ENCODE measurements at regions not wholly inside any gene's neighbourhood (a gene's known extent, or its start where the extent isn't known, plus 50 kb on each side); places are given as distances from the start of the nearest gene placed in this dataset.

DNA sequence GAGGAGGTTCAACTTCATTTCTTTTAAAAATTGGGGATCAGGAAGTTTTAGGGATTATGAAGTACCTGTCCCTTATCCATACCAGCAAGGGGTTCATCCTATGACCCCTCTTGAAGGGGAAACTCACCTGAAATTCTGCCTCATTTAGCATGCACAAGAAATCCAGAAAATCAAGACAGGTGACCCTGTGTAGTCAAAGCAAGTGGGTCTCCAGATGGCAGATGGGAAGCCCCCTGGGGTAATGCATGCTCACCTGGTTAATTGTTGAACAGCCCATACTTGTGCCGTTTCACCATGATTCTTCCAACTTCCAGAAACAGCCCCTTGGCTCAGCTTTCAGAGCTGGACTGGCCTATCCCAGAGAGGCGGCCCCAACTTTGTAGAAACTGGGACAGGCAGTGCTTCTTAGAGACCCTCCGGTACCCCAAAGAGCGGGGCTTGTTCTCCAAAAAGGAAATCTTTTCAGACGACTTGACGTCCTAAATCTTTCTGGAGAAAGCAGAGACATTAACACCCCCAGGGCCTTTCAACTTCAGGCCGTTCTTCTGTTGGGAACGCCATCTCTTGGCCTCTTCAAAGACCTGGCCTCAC lies 66.3 kb upstream of the ESRRB start:
- H3K36me3 ChIP-seq (ENCODE audit: control insufficient read depth in 2 of 3, insufficient read depth in 3 of 3, low read length in 3 of 3): no peaks in the 10 kb centered on the region
- no peak for DNase-seq
- peak overlapping the region in 1 of 3 donors; percentile 64 for H3K4me3 ChIP-seq (ENCODE audit: low read length in 3 of 3)
- no peak for TF ChIP-seq CTCF (IDR thresholded peaks at IDR 0.05; ENCODE audit: borderline replicate concordance, extremely low read depth, insufficient read depth)
- intact Hi-C loops (cut with DNase I): no loop called here
- H3K9ac ChIP-seq (ENCODE audit: low read length in 3 of 3): peak overlapping the region in 1 of 3 donors; percentile 84
- H3K27ac ChIP-seq (ENCODE audit: low read depth in 2 of 2, low read length in 2 of 2): peak overlapping the region; percentile 67 to 80
- no peak for FAIRE-seq
- no peaks in the 10 kb centered on the region for H3K27me3 ChIP-seq (ENCODE audit: control insufficient read depth, insufficient read depth, low read length)
- peaks cover 0 to 6% (median 0%) of the 10 kb centered on the region in 3 donors for H3K4me1 ChIP-seq (ENCODE audit: control insufficient read depth in 2 of 3, insufficient read depth in 2 of 3, low read depth in 1 of 3, low read length in 3 of 3)
- H3K9me3 ChIP-seq (ENCODE audit: control insufficient read depth in 2 of 3, insufficient read depth in 1 of 3, low read length in 3 of 3): no peaks in the 10 kb centered on the region

GRCh38 chr14:76311079-76311758 lies 64.7 kb upstream of the ESRRB start:
- H3K4me1 ChIP-seq (ENCODE audit: control insufficient read depth in 2 of 3, insufficient read depth in 2 of 3, low read depth in 1 of 3, low read length in 3 of 3): peaks cover 0 to 9% (median 0%) of the 10 kb centered on the region in 3 donors
- DNase-seq (peak in 1 of 5 donors; percentile 13), FAIRE-seq (no peak)
- H3K9ac ChIP-seq (ENCODE audit: low read length in 3 of 3): peak overlapping the region in 1 of 3 donors; percentile 84
- TF ChIP-seq CTCF (IDR thresholded peaks at IDR 0.05; ENCODE audit: borderline replicate concordance, extremely low read depth, insufficient read depth): no peak
- no peaks in the 10 kb centered on the region for H3K36me3 ChIP-seq (ENCODE audit: control insufficient read depth in 2 of 3, insufficient read depth in 3 of 3, low read length in 3 of 3)
- H3K27me3 ChIP-seq (ENCODE audit: control insufficient read depth, insufficient read depth, low read length): no peaks in the 10 kb centered on the region
- peak overlapping the region; percentile 26 to 85 for H3K27ac ChIP-seq (ENCODE audit: low read depth in 2 of 2, low read length in 2 of 2)
- intact Hi-C loops (cut with DNase I): no loop called here
- H3K9me3 ChIP-seq (ENCODE audit: control insufficient read depth in 2 of 3, insufficient read depth in 1 of 3, low read length in 3 of 3): no peaks in the 10 kb centered on the region
- peak overlapping the region in 2 of 3 donors; percentile 57 to 64 for H3K4me3 ChIP-seq (ENCODE audit: low read length in 3 of 3)

DNA sequence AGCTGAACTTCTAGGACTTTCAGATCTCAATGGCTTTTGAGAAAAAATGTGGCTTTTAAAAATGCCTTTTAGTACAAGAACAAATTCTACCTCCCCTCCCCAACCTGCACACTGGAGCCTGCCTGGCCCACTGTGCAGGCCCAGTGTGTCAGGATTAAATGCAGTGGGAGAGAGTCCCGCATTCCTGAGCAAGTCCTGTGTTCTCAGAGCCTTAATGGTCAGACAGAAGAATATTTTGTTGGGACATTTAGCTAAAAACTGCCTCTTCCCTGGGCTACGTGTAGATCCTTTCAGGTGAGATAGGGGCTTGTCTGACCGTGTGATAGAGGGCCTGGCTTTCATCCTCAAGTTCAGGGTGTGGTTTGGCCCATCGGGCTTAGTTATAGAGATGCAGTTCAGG lies 63.1 kb upstream of the ESRRB start:
- Histone ChIP-seq H3K36me3 (ENCODE audit: control insufficient read depth in 2 of 3, insufficient read depth in 3 of 3, low read length in 3 of 3) (no peaks in the 10 kb centered on the region), H3K9me3 (ENCODE audit: control insufficient read depth in 2 of 3, insufficient read depth in 1 of 3, low read length in 3 of 3) (no peaks in the 10 kb centered on the region), H3K4me3 (ENCODE audit: low read length in 3 of 3) (peak overlapping the region in 1 of 3 donors; percentile 64), H3K9ac (ENCODE audit: low read length in 3 of 3) (peak overlapping the region in 1 of 3 donors; percentile 42), H3K4me1 (ENCODE audit: control insufficient read depth in 2 of 3, insufficient read depth in 2 of 3, low read depth in 1 of 3, low read length in 3 of 3) (peaks cover 0 to 9% (median 0%) of the 10 kb centered on the region in 3 donors), H3K27me3 (ENCODE audit: control insufficient read depth, insufficient read depth, low read length) (no peaks in the 10 kb centered on the region), H3K27ac (ENCODE audit: low read depth in 2 of 2, low read length in 2 of 2) (peak overlapping the region; percentile 10 to 67)
- no peak for FAIRE-seq
- no peak for TF ChIP-seq CTCF (IDR thresholded peaks at IDR 0.05; ENCODE audit: borderline replicate concordance, extremely low read depth, insufficient read depth)
- no peak for DNase-seq
- intact Hi-C loops (cut with DNase I): no loop called here

Data from kidney (tissue), 13 donors.